ENCODE measurements at regions not wholly inside any gene's neighbourhood (a gene's known extent, or its start where the extent isn't known, plus 50 kb on each side); places are given as distances from the start of the nearest gene placed in this dataset.
"Not testable (repeated sequence)": the region's sequence is repeated elsewhere in the genome, so short reads cannot be mapped to it uniquely, and the experiment has no call there.

DNA sequence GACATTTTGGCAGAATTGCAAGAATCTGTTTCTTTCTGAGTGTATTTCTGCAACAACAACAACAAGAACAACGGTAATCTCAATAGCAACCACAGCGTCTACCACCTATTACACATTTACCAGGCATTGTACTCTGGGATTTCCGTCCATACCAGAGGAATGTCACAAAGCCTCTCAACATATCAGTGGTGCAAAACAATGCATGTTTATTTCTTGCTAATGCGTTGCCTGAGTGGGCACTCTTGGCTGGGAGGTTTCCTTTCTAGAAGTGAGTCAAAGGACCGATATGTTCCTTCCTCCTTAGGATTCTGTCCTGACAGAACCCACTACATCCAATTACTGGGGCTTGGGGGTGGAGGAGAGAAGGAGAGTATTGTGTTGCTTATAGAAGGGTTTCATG is 585.6 kb downstream of the TSN start:
- Histone ChIP-seq H3K36me3 (ENCODE audit: control insufficient read depth, insufficient read depth, low read length) (no peaks in the 10 kb centered on the region), H3K4me3 (ENCODE audit: low read depth, low read length) (no peak overlapping the region), H3K27me3 (ENCODE audit: control insufficient read depth, insufficient read depth, low read length) (no peaks in the 10 kb centered on the region)
- TF ChIP-seq, protein P1, sequence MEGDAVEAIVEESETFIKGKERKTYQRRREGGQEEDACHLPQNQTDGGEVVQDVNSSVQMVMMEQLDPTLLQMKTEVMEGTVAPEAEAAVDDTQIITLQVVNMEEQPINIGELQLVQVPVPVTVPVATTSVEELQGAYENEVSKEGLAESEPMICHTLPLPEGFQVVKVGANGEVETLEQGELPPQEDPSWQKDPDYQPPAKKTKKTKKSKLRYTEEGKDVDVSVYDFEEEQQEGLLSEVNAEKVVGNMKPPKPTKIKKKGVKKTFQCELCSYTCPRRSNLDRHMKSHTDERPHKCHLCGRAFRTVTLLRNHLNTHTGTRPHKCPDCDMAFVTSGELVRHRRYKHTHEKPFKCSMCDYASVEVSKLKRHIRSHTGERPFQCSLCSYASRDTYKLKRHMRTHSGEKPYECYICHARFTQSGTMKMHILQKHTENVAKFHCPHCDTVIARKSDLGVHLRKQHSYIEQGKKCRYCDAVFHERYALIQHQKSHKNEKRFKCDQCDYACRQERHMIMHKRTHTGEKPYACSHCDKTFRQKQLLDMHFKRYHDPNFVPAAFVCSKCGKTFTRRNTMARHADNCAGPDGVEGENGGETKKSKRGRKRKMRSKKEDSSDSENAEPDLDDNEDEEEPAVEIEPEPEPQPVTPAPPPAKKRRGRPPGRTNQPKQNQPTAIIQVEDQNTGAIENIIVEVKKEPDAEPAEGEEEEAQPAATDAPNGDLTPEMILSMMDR (IDR thresholded peaks at IDR 0.05; ENCODE audit: insufficient read depth, low read length, poor library complexity, severe bottlenecking) = no peak
- DNase-seq (ENCODE audit: low read depth) = peak; percentile 45

GRCh38 chr2:122352151-122352550 is 596.7 kb downstream of the TSN start:
- not testable (repeated sequence) for H3K36me3 ChIP-seq (ENCODE audit: control insufficient read depth, insufficient read depth, low read length); H3K4me3 ChIP-seq (ENCODE audit: low read depth, low read length); DNase-seq (ENCODE audit: low read depth); H3K27me3 ChIP-seq (ENCODE audit: control insufficient read depth, insufficient read depth, low read length)

- DNase-seq (ENCODE audit: low read depth) = no peak
- TF ChIP-seq, protein P1 (IDR thresholded peaks at IDR 0.05; ENCODE audit: insufficient read depth, low read length, poor library complexity, severe bottlenecking) = no peak
- Histone ChIP-seq H3K36me3 (ENCODE audit: control insufficient read depth, insufficient read depth, low read length) (no peaks in the 10 kb centered on the region), H3K27me3 (ENCODE audit: control insufficient read depth, insufficient read depth, low read length) (no peaks in the 10 kb centered on the region), H3K4me3 (ENCODE audit: low read depth, low read length) (no peak overlapping the region)
These were observed 602.5 kb downstream of the TSN start for GRCh38 chr2:122357998-122358397.

DNA sequence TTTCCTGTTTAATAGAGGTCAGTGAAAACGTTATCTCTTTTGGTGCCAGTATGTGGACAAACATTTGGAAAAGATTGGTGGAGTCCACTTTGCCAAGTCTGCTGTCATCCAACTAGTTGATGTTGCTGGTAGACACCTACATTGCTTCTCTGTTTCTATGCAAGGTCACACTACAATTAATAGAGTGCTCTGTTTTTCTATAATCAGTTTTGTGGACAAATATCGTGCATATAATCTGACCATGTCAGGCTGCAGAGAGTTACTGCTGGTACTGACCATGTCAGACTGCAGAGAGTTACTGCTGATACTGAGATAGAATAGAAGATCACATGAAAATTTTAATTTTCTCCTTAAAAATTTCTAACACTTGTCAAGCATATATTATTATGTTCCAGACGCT is 603.3 kb downstream of the TSN start:
- H3K27me3 ChIP-seq (ENCODE audit: control insufficient read depth, insufficient read depth, low read length) = no peaks in the 10 kb centered on the region
- no peak for DNase-seq (ENCODE audit: low read depth)
- H3K4me3 ChIP-seq (ENCODE audit: low read depth, low read length) = no peak overlapping the region
- TF ChIP-seq, protein P1 (IDR thresholded peaks at IDR 0.05; ENCODE audit: insufficient read depth, low read length, poor library complexity, severe bottlenecking) = no peak
- no peaks in the 10 kb centered on the region for H3K36me3 ChIP-seq (ENCODE audit: control insufficient read depth, insufficient read depth, low read length)

DNA sequence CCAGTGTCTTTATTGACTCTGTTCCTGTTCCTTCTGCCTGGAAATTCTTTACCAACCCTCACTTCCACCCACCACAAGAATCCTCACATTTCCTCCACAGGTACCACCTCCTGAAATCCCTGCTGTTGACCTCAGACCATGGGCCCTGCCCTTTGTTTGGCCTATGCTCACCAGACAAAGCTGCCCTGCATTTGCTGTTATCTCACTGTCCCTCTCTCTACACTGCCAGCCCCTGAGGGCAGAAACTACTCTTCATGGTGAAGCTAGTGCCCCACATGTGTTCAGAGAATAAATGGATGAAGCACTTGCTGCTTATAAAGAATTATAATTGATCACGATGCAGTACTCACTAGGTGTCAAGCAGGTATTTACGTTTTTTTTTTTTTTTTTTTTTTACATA is 608.4 kb downstream of the TSN start:
- no peaks in the 10 kb centered on the region for H3K36me3 ChIP-seq (ENCODE audit: control insufficient read depth, insufficient read depth, low read length)
- no peak overlapping the region for H3K4me3 ChIP-seq (ENCODE audit: low read depth, low read length)
- TF ChIP-seq, protein P1 (IDR thresholded peaks at IDR 0.05; ENCODE audit: insufficient read depth, low read length, poor library complexity, severe bottlenecking) = no peak

GRCh38 chr2:122366427-122366826 is 611.0 kb downstream of the TSN start:
- no peaks in the 10 kb centered on the region for H3K36me3 ChIP-seq (ENCODE audit: control insufficient read depth, insufficient read depth, low read length)
- TF ChIP-seq, protein P1 (IDR thresholded peaks at IDR 0.05; ENCODE audit: insufficient read depth, low read length, poor library complexity, severe bottlenecking) = no peak
- no peaks in the 10 kb centered on the region for H3K27me3 ChIP-seq (ENCODE audit: control insufficient read depth, insufficient read depth, low read length)
- DNase-seq (ENCODE audit: low read depth) = no peak
- H3K4me3 ChIP-seq (ENCODE audit: low read depth, low read length) = no peak overlapping the region

More for the DNA sequence above, 608.4 kb downstream of the TSN start:
- no peaks in the 10 kb centered on the region for H3K27me3 ChIP-seq (ENCODE audit: control insufficient read depth, insufficient read depth, low read length)
- no peak for DNase-seq (ENCODE audit: low read depth)
